ENCODE measurements at regions not wholly inside any gene's neighbourhood (a gene's known extent, or its start where the extent isn't known, plus 50 kb on each side); places are given as distances from the start of the nearest gene placed in this dataset.
"Not testable (repeated sequence)": the region's sequence is repeated elsewhere in the genome, so short reads cannot be mapped to it uniquely, and the experiment has no call there.

- no peak for DNase-seq (ENCODE audit: low read depth)
These were observed 723.9 kb upstream of the NR2F2 start for GRCh38 chr15:95606551-95606950.

GRCh38 chr15:95608371-95608770 lies 722.1 kb upstream of the NR2F2 start:
- DNase-seq (ENCODE audit: low read depth): no peak

- DNase-seq (ENCODE audit: low read depth): no peak
These were observed 721.4 kb upstream of the NR2F2 start for GRCh38 chr15:95609096-95609495.

GRCh38 chr15:95610945-95611344 lies 719.6 kb upstream of the NR2F2 start:
- no peak for DNase-seq (ENCODE audit: low read depth)

- no peak for DNase-seq (ENCODE audit: low read depth)
These were observed 715.1 kb upstream of the NR2F2 start for GRCh38 chr15:95615436-95615835.

GRCh38 chr15:95616306-95616705 lies 714.2 kb upstream of the NR2F2 start:
- DNase-seq (ENCODE audit: low read depth): no peak

GRCh38 chr15:95620934-95621579 lies 709.4 kb upstream of the NR2F2 start:
- DNase-seq (ENCODE audit: low read depth): no peak

- DNase-seq (ENCODE audit: low read depth): no peak
These were observed 707.7 kb upstream of the NR2F2 start for GRCh38 chr15:95622843-95623242.

GRCh38 chr15:95624100-95624499 lies 706.4 kb upstream of the NR2F2 start:
- no peak for DNase-seq (ENCODE audit: low read depth)

- DNase-seq (ENCODE audit: low read depth): no peak
These were observed 705.7 kb upstream of the NR2F2 start for GRCh38 chr15:95624616-95625361.

GRCh38 chr15:95626501-95627361 lies 703.8 kb upstream of the NR2F2 start:
- no peak for DNase-seq (ENCODE audit: low read depth)

- DNase-seq (ENCODE audit: low read depth): no peak
These were observed 700.9 kb upstream of the NR2F2 start for GRCh38 chr15:95629503-95630168.

GRCh38 chr15:95630683-95631082 lies 699.8 kb upstream of the NR2F2 start:
- no peak for DNase-seq (ENCODE audit: low read depth)

GRCh38 chr15:95635666-95636065 lies 694.8 kb upstream of the NR2F2 start:
- DNase-seq (ENCODE audit: low read depth): no peak

GRCh38 chr15:95636107-95636506 lies 694.4 kb upstream of the NR2F2 start:
- no peak for DNase-seq (ENCODE audit: low read depth)

GRCh38 chr15:95637234-95637633 lies 693.3 kb upstream of the NR2F2 start:
- not testable (repeated sequence) for DNase-seq (ENCODE audit: low read depth)

- DNase-seq (ENCODE audit: low read depth): no peak
These were observed 691.3 kb upstream of the NR2F2 start for GRCh38 chr15:95639208-95639607.

GRCh38 chr15:95644100-95644875 lies 686.2 kb upstream of the NR2F2 start:
- no peak for DNase-seq (ENCODE audit: low read depth)

GRCh38 chr15:95645791-95646338 lies 684.6 kb upstream of the NR2F2 start:
- no peak for DNase-seq (ENCODE audit: low read depth)

GRCh38 chr15:95646484-95647273 lies 683.8 kb upstream of the NR2F2 start:
- DNase-seq (ENCODE audit: low read depth): no peak
